ENCODE measurements at regions not wholly inside any gene's neighbourhood (a gene's known extent, or its start where the extent isn't known, plus 50 kb on each side); places are given as distances from the start of the nearest gene placed in this dataset.

DNA sequence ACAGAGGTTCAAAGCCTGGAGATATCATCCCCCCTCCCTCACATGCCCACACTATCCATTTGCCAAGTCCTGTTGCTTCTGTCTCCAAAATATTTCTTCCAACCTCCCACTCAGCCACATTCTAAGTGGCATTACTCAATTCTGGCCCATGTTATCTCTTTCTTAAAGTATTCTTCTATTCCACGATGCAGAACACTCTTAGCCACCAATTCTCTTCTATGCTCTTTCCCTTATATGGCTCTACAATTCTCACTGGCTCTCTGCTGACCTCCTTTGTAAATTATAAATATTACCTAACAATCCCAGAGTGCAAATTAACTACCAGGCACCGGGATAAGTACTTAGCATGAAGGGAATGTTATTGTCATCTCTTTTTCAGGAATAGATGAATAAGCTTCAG lies 82.4 kb downstream of the KCNJ2 start:
- TF ChIP-seq, protein P1, sequence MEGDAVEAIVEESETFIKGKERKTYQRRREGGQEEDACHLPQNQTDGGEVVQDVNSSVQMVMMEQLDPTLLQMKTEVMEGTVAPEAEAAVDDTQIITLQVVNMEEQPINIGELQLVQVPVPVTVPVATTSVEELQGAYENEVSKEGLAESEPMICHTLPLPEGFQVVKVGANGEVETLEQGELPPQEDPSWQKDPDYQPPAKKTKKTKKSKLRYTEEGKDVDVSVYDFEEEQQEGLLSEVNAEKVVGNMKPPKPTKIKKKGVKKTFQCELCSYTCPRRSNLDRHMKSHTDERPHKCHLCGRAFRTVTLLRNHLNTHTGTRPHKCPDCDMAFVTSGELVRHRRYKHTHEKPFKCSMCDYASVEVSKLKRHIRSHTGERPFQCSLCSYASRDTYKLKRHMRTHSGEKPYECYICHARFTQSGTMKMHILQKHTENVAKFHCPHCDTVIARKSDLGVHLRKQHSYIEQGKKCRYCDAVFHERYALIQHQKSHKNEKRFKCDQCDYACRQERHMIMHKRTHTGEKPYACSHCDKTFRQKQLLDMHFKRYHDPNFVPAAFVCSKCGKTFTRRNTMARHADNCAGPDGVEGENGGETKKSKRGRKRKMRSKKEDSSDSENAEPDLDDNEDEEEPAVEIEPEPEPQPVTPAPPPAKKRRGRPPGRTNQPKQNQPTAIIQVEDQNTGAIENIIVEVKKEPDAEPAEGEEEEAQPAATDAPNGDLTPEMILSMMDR (IDR thresholded peaks at IDR 0.05) = no peak
- no peak for TF ChIP-seq POLR2A (IDR thresholded peaks at IDR 0.05)
